HL-60 (cell line): ENCODE measurements at regions not wholly inside any gene's neighbourhood (a gene's known extent, or its start where the extent isn't known, plus 50 kb on each side); places are given as distances from the start of the nearest gene placed in this dataset.

Experiments
- GABPA ChIP-seq: IDR thresholded peaks from 2 replicates; pipeline ENCODE4 v1.6.1; 2012; ENCODE audit warnings: low read depth
- POLR2AphosphoS5 ChIP-seq: IDR thresholded peaks from 2 replicates; pipeline ENCODE4 v1.6.1; 2012; ENCODE audit warnings: low read depth
- REST ChIP-seq: IDR thresholded peaks from 2 replicates; pipeline ENCODE4 v1.6.1; 2012; ENCODE audit warnings: low read depth; ENCODE audit not compliant: insufficient replicate concordance
- TF ChIP-seq, protein P1 (sequence below): IDR thresholded peaks from one replicate; pipeline ENCODE4 v1.5.1; 2011; ENCODE audit warnings: low read length, control low read depth, inconsistent platforms; ENCODE audit not compliant: insufficient read depth

DNA sequence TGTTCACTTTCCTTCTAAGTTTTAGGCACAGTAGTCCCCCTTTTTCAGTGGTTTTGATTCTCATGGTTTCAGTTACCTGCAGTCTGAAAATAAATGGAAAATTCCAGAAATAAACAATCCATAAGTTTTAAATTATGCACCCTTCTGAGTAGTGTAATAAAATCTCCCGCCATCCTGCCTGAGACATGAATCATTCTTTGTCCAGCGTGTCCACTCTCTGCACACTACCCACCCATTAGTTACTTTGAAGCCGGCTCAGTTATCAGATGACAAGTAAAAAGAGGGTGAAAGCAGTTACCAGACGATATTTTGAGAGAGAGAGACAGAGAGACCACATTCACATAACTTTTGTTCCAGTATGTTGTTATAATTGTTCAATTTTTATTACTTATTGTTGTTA lies 400.5 kb downstream of the TMX3 start:
- TF ChIP-seq, protein P1, sequence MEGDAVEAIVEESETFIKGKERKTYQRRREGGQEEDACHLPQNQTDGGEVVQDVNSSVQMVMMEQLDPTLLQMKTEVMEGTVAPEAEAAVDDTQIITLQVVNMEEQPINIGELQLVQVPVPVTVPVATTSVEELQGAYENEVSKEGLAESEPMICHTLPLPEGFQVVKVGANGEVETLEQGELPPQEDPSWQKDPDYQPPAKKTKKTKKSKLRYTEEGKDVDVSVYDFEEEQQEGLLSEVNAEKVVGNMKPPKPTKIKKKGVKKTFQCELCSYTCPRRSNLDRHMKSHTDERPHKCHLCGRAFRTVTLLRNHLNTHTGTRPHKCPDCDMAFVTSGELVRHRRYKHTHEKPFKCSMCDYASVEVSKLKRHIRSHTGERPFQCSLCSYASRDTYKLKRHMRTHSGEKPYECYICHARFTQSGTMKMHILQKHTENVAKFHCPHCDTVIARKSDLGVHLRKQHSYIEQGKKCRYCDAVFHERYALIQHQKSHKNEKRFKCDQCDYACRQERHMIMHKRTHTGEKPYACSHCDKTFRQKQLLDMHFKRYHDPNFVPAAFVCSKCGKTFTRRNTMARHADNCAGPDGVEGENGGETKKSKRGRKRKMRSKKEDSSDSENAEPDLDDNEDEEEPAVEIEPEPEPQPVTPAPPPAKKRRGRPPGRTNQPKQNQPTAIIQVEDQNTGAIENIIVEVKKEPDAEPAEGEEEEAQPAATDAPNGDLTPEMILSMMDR: no peak
- no peak for TF ChIP-seq POLR2AphosphoS5
- no peak for TF ChIP-seq REST
- no peak for TF ChIP-seq GABPA
